Endothelial cell of umbilical vein (primary cell): ENCODE measurements at regions not wholly inside any gene's neighbourhood (a gene's known extent, or its start where the extent isn't known, plus 50 kb on each side); places are given as distances from the start of the nearest gene placed in this dataset.

ENCODE experiments used
- BruUV-seq: library from RNA; stranded (reverse); fragments of 400-500 nt; replicated peaks from 2 replicates; lab custom pipeline; 2021; lab: Mats Ljungman, UMichigan
- CTCF ChIA-PET: fragments of 300-600, 350-600 bp; sonication (Branson Sonifier 250); formaldehyde crosslinking; loops from one replicate; lab custom pipeline; 2021; ENCODE audit warnings: antibody characterized with exemption, inconsistent platforms; lab: Charles Lee
- POLR2A ChIA-PET: fragments of 300-600, 350-600 bp; sonication (Branson Sonifier 250); formaldehyde crosslinking; loops from one replicate; lab custom pipeline; 2021; ENCODE audit warnings: antibody characterized with exemption, inconsistent platforms; lab: Charles Lee
- DNase-seq: peaks from one replicate; pipeline ENCODE4 v3.0.0-alpha.2; 2011; ENCODE audit warnings: low read depth, low spot score
- FAIRE-seq: peaks from 2 replicates; lab custom pipeline; 2011; peaks lifted over from hg19 to GRCh38; lab: Jason Lieb, UNC
- H2AFZ ChIP-seq: 2 replicates; pipeline ENCODE4 v1.6.0; 2012; ENCODE audit warnings: low read depth, low read length, control low read depth, inconsistent platforms
- H3K27ac ChIP-seq: 2 replicates; pipeline ENCODE4 v1.5.1; 2011; ENCODE audit warnings: low read depth, mild to moderate bottlenecking, control low read depth, low read length, moderate library complexity; ENCODE audit not compliant: insufficient read depth
- H3K27me3 ChIP-seq, 2 experiments: 2 replicates each; pipeline versions ENCODE4 v1.6.0 to v1.6.1; 2011; ENCODE audit warnings: low read length in 2 of 2, mixed read lengths in 1 of 2; ENCODE audit not compliant: control insufficient read depth in 2 of 2, insufficient read depth in 2 of 2
- H3K36me3 ChIP-seq, 2 experiments: 2 replicates in 1 of 2; 3 replicates in 1 of 2; pipeline ENCODE4 v1.5.1; 2011; ENCODE audit warnings: low read length in 2 of 2, mild to moderate bottlenecking in 1 of 2, moderate library complexity in 1 of 2; ENCODE audit not compliant: control insufficient read depth in 2 of 2, insufficient read depth in 2 of 2; ENCODE audit errors: extremely low read depth in 1 of 2
- H3K4me1 ChIP-seq: 3 replicates; pipeline ENCODE4 v1.5.1; 2011; ENCODE audit warnings: mild to moderate bottlenecking, low read length; ENCODE audit not compliant: control insufficient read depth, insufficient read depth; ENCODE audit errors: extremely low read depth
- H3K4me2 ChIP-seq: 2 replicates; pipeline ENCODE4 v1.6.1; 2011; ENCODE audit warnings: low read length, control low read depth, mixed read lengths; ENCODE audit not compliant: insufficient read depth
- H3K4me3 ChIP-seq, 3 experiments: fragments of 200-600 bp in 1 of 3; sonication (generic), shearing (Covaris generic) in 1 of 3; replicated peaks in 1 of 3; 2 replicates each; pipeline ENCODE4 v1.5.1; 2011 to 2016; ENCODE audit warnings: control low read depth in 3 of 3, low read length in 3 of 3, mild to moderate bottlenecking in 2 of 3, inconsistent platforms in 1 of 3, low read depth in 1 of 3, moderate library complexity in 1 of 3; ENCODE audit not compliant: insufficient read depth in 1 of 3
- H3K79me2 ChIP-seq: 2 replicates; pipeline ENCODE4 v1.6.0; 2012; ENCODE audit warnings: low read length, inconsistent platforms; ENCODE audit not compliant: control insufficient read depth, insufficient read depth
- H3K9ac ChIP-seq: replicated peaks from 2 replicates; pipeline ENCODE3; 2011; ENCODE audit warnings: low read length, control low read depth; ENCODE audit not compliant: insufficient read depth; ENCODE audit errors: extremely low read depth
- H3K9me1 ChIP-seq: replicated peaks from 3 replicates; pipeline ENCODE4 v1.6.0; 2011; ENCODE audit warnings: mild to moderate bottlenecking, low read length; ENCODE audit not compliant: control insufficient read depth, insufficient read depth; ENCODE audit errors: extremely low read depth
- H3K9me3 ChIP-seq: replicated peaks from 2 replicates; pipeline ENCODE4 v1.5.1; 2012; ENCODE audit warnings: low read length, inconsistent platforms; ENCODE audit not compliant: control insufficient read depth, insufficient read depth
- H4K20me1 ChIP-seq: replicated peaks from 2 replicates; pipeline ENCODE3; 2011; ENCODE audit warnings: mild to moderate bottlenecking, low read length; ENCODE audit not compliant: control insufficient read depth, insufficient read depth; ENCODE audit errors: extremely low read depth
- CTCF ChIP-seq, 2 donors: IDR thresholded peaks; 1 replicate in 1 of 2; 2 replicates in 1 of 2; pipeline ENCODE4 v1.5.1; 2011; ENCODE audit warnings: low read length in 2 of 2, mild to moderate bottlenecking in 2 of 2, moderate library complexity in 2 of 2, control low read depth in 1 of 2, inconsistent platforms in 1 of 2, low read depth in 1 of 2; ENCODE audit not compliant: insufficient read depth in 1 of 2; ENCODE audit errors: extremely low read depth in 1 of 2
- EZH2 ChIP-seq: IDR thresholded peaks from 2 replicates; pipeline ENCODE4 v1.6.1; 2012; ENCODE audit warnings: borderline replicate concordance, low read depth, mild to moderate bottlenecking, moderate library complexity, low read length, inconsistent platforms; ENCODE audit not compliant: severe bottlenecking
- FOS ChIP-seq: IDR thresholded peaks from 2 replicates; pipeline ENCODE4 v1.6.1; 2011; ENCODE audit warnings: mild to moderate bottlenecking, low read length, moderate library complexity, borderline replicate concordance; ENCODE audit not compliant: insufficient read depth
- GATA2 ChIP-seq: IDR thresholded peaks from 2 replicates; pipeline ENCODE4 v1.7.0; 2011; ENCODE audit warnings: low read depth, mild to moderate bottlenecking, moderate library complexity, mixed read lengths, low read length; ENCODE audit not compliant: insufficient read length, insufficient read depth
- JUN ChIP-seq: IDR thresholded peaks from 2 replicates; pipeline ENCODE4 v1.6.1; 2011; ENCODE audit warnings: borderline replicate concordance, low read depth; ENCODE audit not compliant: insufficient read length, insufficient read depth
- MAX ChIP-seq: IDR thresholded peaks from 2 replicates; pipeline ENCODE4 v1.6.1; 2011; ENCODE audit not compliant: insufficient read depth, insufficient read length
- MYC ChIP-seq: IDR thresholded peaks from one replicate; pipeline ENCODE4 v1.6.1; 2011; ENCODE audit warnings: mild to moderate bottlenecking, low read depth, low read length
- POLR2A ChIP-seq: IDR thresholded peaks from 2 replicates; pipeline ENCODE4 v1.6.1; 2012; ENCODE audit warnings: low read depth, mild to moderate bottlenecking, control low read depth, low read length
- POLR2AphosphoS5 ChIP-seq: IDR thresholded peaks from 2 replicates; pipeline ENCODE4 v1.6.1; 2012; ENCODE audit warnings: low read depth, mild to moderate bottlenecking, control low read depth, low read length, moderate library complexity; ENCODE audit not compliant: insufficient read depth
- dilution Hi-C: fragments of 300-500 bp; cut with MboI; formaldehyde crosslinking; loops from one replicate; pipeline ENCODE4 v1.15.0; 2019; ENCODE audit warnings: low sequenced_read_pairs; ENCODE audit not compliant: extremely low pct_ligation_motif_present
- intact Hi-C: fragments of 100-400 bp; cut with micrococcal nuclease; formaldehyde crosslinking; loops from one replicate; pipeline ENCODE4 v1.10.0; 2022

GRCh38 chr10:20405761-20406160 is 491.4 kb downstream of the NEBL start:
- ChIA-PET POLR2A (no interaction called here), CTCF (no interaction called here)
- Histone ChIP-seq H3K4me3 (no peak overlapping the region), H2AFZ (no peak overlapping the region), H3K79me2 (no peaks in the 10 kb centered on the region), H3K9me1 (no peaks in the 10 kb centered on the region), H3K36me3 (no peaks in the 10 kb centered on the region), H4K20me1 (no peaks in the 10 kb centered on the region), H3K9ac (no peak overlapping the region), H3K4me2 (no peak overlapping the region), H3K4me1 (no peaks in the 10 kb centered on the region), H3K9me3 (peaks cover 4% of the 10 kb centered on the region), H3K27ac (no peak overlapping the region), H3K27me3 (no peaks in the 10 kb centered on the region)
- no peak for TF ChIP-seq EZH2
- no peak for TF ChIP-seq JUN
- no peak for TF ChIP-seq POLR2AphosphoS5
- TF ChIP-seq CTCF (IDR thresholded peaks at IDR 0.05; ENCODE audit: extremely low read depth in 1 of 2, insufficient read depth in 1 of 2, low read depth in 1 of 2, low read length in 2 of 2), result no peak
- TF ChIP-seq MYC, result no peak
- no peak for TF ChIP-seq POLR2A
- no peak for TF ChIP-seq FOS
- TF ChIP-seq GATA2, result no peak
- TF ChIP-seq MAX, result no peak
- DNase-seq (no peak), FAIRE-seq (no peak)
- BruUV-seq, result no TSS peak
- dilution Hi-C loops, result no loop called here
- intact Hi-C loops, result no loop called here
